SK-N-SH (cell line): ENCODE measurements at regions not wholly inside any gene's neighbourhood (a gene's known extent, or its start where the extent isn't known, plus 50 kb on each side); places are given as distances from the start of the nearest gene placed in this dataset.

Source experiments
- CTCF ChIA-PET: fragments of 300-600, 350-600 bp; formaldehyde crosslinking; extraction: SDS; loops from one replicate; lab custom pipeline; 2021; lab: Yijun Ruan, JAX
- POLR2A ChIA-PET: fragments of 350-600 bp; sonication (Branson Sonifier 250); formaldehyde crosslinking; extraction: SDS; loops from one replicate; lab custom pipeline; 2020; ENCODE audit warnings: antibody characterized with exemption, inconsistent platforms; lab: Yijun Ruan, JAX
- DNase-seq: peaks from one replicate; pipeline ENCODE4 v3.0.0; 2012
- H2AFZ ChIP-seq: fragments of 200-600 bp; sonication (generic); 2 replicates; pipeline ENCODE4 v1.8.1; 2016; ENCODE audit warnings: antibody characterized with exemption, mild to moderate bottlenecking, low read depth
- H3F3A ChIP-seq: fragments of 200-600 bp; sonication (generic); replicated peaks from 2 replicates; pipeline ENCODE3; 2016; ENCODE audit warnings: antibody characterized with exemption, mild to moderate bottlenecking; ENCODE audit not compliant: insufficient read depth
- H3K27ac ChIP-seq, 2 experiments: fragments of 200-500 bp in 1 of 2; fragments of 200-600 bp in 1 of 2; sonication (Bioruptor generic) in 1 of 2; sonication (generic), shearing (Covaris generic) in 1 of 2; 2 replicates each; pipeline versions ENCODE4 v1.5.1 to v1.6.1; 2014 to 2016; ENCODE audit warnings: low read depth in 2 of 2, inconsistent platforms in 1 of 2, low read length in 1 of 2, mild to moderate bottlenecking in 1 of 2, mixed read lengths in 1 of 2
- H3K27me3 ChIP-seq: fragments of 200-600 bp; sonication (generic), shearing (Covaris generic); 2 replicates; pipeline ENCODE4 v1.6.1; 2016; ENCODE audit warnings: mixed run types; ENCODE audit not compliant: insufficient read depth
- H3K36me3 ChIP-seq, 2 experiments: fragments of 200-500 bp in 1 of 2; fragments of 200-600 bp in 1 of 2; sonication (Bioruptor generic) in 1 of 2; sonication (generic) in 1 of 2; replicated peaks in 1 of 2; 2 replicates each; pipeline versions ENCODE3 to v1.5.1; 2014 to 2016; ENCODE audit warnings: low read length in 1 of 2, mild to moderate bottlenecking in 1 of 2; ENCODE audit not compliant: insufficient read depth in 2 of 2, control insufficient read depth in 1 of 2
- H3K4me1 ChIP-seq, 2 experiments: fragments of 200-500 bp in 1 of 2; fragments of 200-600 bp in 1 of 2; sonication (Bioruptor generic) in 1 of 2; sonication (generic), shearing (Covaris generic) in 1 of 2; 2 replicates each; pipeline versions ENCODE4 v1.5.1 to v1.6.1; 2014 to 2016; ENCODE audit warnings: low read depth in 1 of 2, low read length in 1 of 2, mixed run types in 1 of 2; ENCODE audit not compliant: insufficient read depth in 2 of 2, control insufficient read depth in 1 of 2
- H3K4me2 ChIP-seq: fragments of 200-600 bp; sonication (generic), shearing (Covaris generic); 2 replicates; pipeline ENCODE4 v1.6.1; 2017; ENCODE audit warnings: mixed run types
- H3K4me3 ChIP-seq, 2 experiments: fragments of 200-500 bp in 1 of 2; fragments of 200-600 bp in 1 of 2; sonication (Bioruptor generic) in 1 of 2; sonication (generic), shearing (Covaris generic) in 1 of 2; 2 replicates each; pipeline versions ENCODE4 v1.5.1 to v1.8.1; 2014 to 2016; ENCODE audit warnings: low read depth in 2 of 2, inconsistent platforms in 1 of 2, low read length in 1 of 2, mild to moderate bottlenecking in 1 of 2, mixed read lengths in 1 of 2, moderate library complexity in 1 of 2
- H3K79me2 ChIP-seq: fragments of 200-600 bp; sonication (generic); 2 replicates; pipeline ENCODE4 v1.8.1; 2017; ENCODE audit warnings: mild to moderate bottlenecking; ENCODE audit not compliant: insufficient read depth
- H3K9ac ChIP-seq: fragments of 200-600 bp; sonication (generic); 2 replicates; pipeline ENCODE4 v1.6.1; 2017; ENCODE audit warnings: mixed run types
- H3K9me2 ChIP-seq: fragments of 200-600 bp; sonication (generic); 2 replicates; pipeline ENCODE4 v1.6.1; 2017; ENCODE audit warnings: mixed run types
- H3K9me3 ChIP-seq: fragments of 200-600 bp; sonication (generic); 2 replicates; pipeline ENCODE4 v1.6.1; 2017; ENCODE audit warnings: mixed run types, mild to moderate bottlenecking, moderate library complexity
- H4K20me1 ChIP-seq: fragments of 200-600 bp; sonication (generic); 2 replicates; pipeline ENCODE4 v1.6.1; 2017; ENCODE audit warnings: mild to moderate bottlenecking, mixed run types; ENCODE audit not compliant: insufficient read depth
- CHD2 ChIP-seq: fragments of 150-350 bp; IDR thresholded peaks from 2 replicates; pipeline ENCODE4 v1.6.1; 2018; ENCODE audit warnings: low read length; ENCODE audit not compliant: partially characterized antibody
- FOSL2 ChIP-seq: IDR thresholded peaks from 2 replicates; pipeline ENCODE4 v1.4.0; 2012; ENCODE audit warnings: low read depth, mild to moderate bottlenecking, moderate library complexity, borderline replicate concordance
- FOXM1 ChIP-seq: IDR thresholded peaks from 2 replicates; pipeline ENCODE4 v1.4.0; 2012; ENCODE audit warnings: low read depth, mild to moderate bottlenecking
- JUND ChIP-seq: IDR thresholded peaks from 2 replicates; pipeline ENCODE4 v1.4.0; 2012
- MXI1 ChIP-seq: IDR thresholded peaks from 2 replicates; pipeline ENCODE4 v1.6.1; 2012; ENCODE audit warnings: mild to moderate bottlenecking, low read depth, low read length, improper control_type of control experiment
- RAD21 ChIP-seq: IDR thresholded peaks from 2 replicates; pipeline ENCODE4 v1.6.1; 2012; ENCODE audit warnings: mild to moderate bottlenecking, low read length
- RXRA ChIP-seq: IDR thresholded peaks from 2 replicates; pipeline ENCODE4 v1.4.0; 2012; ENCODE audit warnings: low read depth, mild to moderate bottlenecking, borderline replicate concordance
- SIN3A ChIP-seq: IDR thresholded peaks from 2 replicates; pipeline ENCODE4 v1.6.1; 2012; ENCODE audit warnings: low read depth, mild to moderate bottlenecking, low read length, moderate library complexity, borderline replicate concordance
- SMC3 ChIP-seq: IDR thresholded peaks from 2 replicates; pipeline ENCODE4 v1.6.1; 2012; ENCODE audit warnings: low read depth, low read length, improper control_type of control experiment
- TAF1 ChIP-seq: IDR thresholded peaks from 2 replicates; pipeline ENCODE4 v1.6.1; 2012; ENCODE audit warnings: low read depth, mild to moderate bottlenecking, low read length, moderate library complexity, borderline replicate concordance
- TCF12 ChIP-seq: IDR thresholded peaks from 2 replicates; pipeline ENCODE4 v1.4.0; 2012
- TEAD4 ChIP-seq: IDR thresholded peaks from 2 replicates; pipeline ENCODE4 v1.4.0; 2012; ENCODE audit warnings: mild to moderate bottlenecking, borderline replicate concordance; ENCODE audit not compliant: insufficient read depth
- USF2 ChIP-seq: fragments of 150-350 bp; IDR thresholded peaks from 2 replicates; pipeline ENCODE4 v1.6.1; 2017; ENCODE audit warnings: antibody characterized with exemption, low read length, low read depth, borderline replicate concordance
- WGBS: methylation state at CpG from one replicate; pipeline ENCODE4 v1.1.6; 2017; ENCODE audit warnings: low lambda C conversion rate; 5-methylcytosine and 5-hydroxymethylcytosine counted together
- TF ChIP-seq, protein P1 (sequence below): IDR thresholded peaks from 2 replicates; pipeline ENCODE4; 2012

DNA sequence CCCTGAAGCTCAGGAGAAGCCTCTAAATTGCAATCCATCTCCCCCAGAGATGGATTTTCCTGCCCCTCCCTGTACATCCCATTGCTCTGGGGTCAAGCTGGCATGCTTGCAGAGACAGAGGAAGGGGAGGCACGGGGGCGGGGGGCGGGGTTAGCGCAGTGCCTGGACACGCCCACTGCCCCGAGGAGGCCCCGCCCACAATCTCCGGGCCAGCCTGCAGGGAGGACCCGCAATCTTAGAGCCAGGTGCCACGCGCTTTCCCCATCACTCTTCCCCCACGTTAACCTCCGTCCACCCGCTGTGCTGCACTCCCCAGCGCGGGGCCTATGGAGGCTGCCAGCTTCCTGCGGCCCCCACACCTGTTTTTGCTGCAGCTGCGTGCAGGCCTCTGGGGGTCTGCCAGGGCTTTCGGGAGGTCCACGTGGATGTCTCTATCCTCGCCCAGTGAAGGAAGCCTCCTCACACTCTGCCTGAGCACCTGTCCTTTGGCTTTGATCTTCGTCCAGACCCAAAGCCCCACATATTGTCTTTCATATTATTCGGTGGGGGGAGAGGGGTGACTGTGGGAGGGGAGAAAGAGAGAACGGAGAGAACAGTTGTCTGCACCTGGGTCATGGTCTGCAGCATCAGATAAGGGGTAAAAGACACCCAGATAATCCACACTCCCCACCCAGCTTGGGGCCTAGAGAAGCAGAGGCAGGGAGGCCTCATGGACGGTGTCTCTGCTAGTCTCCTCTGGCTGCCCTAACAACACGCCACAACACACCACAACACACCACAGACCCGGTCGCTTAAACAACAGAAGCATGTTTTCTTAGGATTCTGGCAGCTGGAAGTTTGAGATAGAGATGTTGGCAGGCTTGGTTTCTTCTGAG lies 118.0 kb upstream of the MEF2A start:
- no peaks in the 10 kb centered on the region for H3K79me2 ChIP-seq
- peaks cover 6% of the 10 kb centered on the region for H3F3A ChIP-seq
- peaks cover 4 to 10% of the 10 kb centered on the region in 2 experiments; a peak in 3 of 4 replicates for H3K4me1 ChIP-seq
- no peaks in the 10 kb centered on the region for H3K9me3 ChIP-seq
- H2AFZ ChIP-seq: no peak overlapping the region
- no peaks in the 10 kb centered on the region for H3K9me2 ChIP-seq
- no peaks in the 10 kb centered on the region for H3K27me3 ChIP-seq
- peak; percentile 58 for DNase-seq
- no peak overlapping the region for H3K4me3 ChIP-seq
- no peaks in the 10 kb centered on the region for H4K20me1 ChIP-seq
- WGBS: 80% methylated on average over 27 of the region's 28 CpGs
- ChIA-PET CTCF (interaction anchor here (0.6 kb wide), 1 partner anchor 137 kb away, joined by 3 read pairs; no protein-coding TSS in a partner anchor), POLR2A (no interaction called here)
- H3K36me3 ChIP-seq: no peaks in the 10 kb centered on the region
- no peak for TF ChIP-seq JUND
- no peak for TF ChIP-seq USF2
- TF ChIP-seq, all 33 proteins: peak for 0
- no peak overlapping the region for H3K27ac ChIP-seq
- no peak overlapping the region for H3K9ac ChIP-seq
- H3K4me2 ChIP-seq: no peak overlapping the region

DNA sequence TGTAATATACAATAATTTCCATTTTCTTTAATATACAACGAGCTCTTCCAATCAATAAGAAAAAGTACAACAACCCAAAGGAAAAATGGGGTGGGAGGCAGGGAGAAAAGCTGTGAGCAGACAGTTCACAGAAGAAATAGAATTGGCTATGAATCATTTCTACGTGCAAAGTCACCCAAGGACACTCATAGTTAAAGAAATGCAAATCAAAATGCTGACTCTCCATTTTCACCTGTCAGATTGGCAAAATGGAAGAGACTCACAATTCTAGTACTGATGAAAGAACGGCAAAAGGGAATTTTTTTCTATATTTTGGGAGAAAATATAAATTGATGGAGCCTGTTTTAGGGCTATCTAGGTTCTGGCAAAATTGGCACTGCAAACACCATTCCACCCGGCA lies 116.3 kb upstream of the MEF2A start:
- H3K27me3 ChIP-seq: no peaks in the 10 kb centered on the region
- H4K20me1 ChIP-seq: no peaks in the 10 kb centered on the region
- 79% methylated on average over 4 of the region's 4 CpGs for WGBS
- no peak overlapping the region for H3K4me2 ChIP-seq
- H3K27ac ChIP-seq: peak overlapping the region in 1 of 2 experiments; percentile 21; a peak in 1 of 4 replicates
- DNase-seq: no peak
- no peaks in the 10 kb centered on the region for H3K9me2 ChIP-seq
- POLR2A ChIA-PET: no interaction called here
- H3K4me1 ChIP-seq: peaks cover 4 to 12% of the 10 kb centered on the region in 2 experiments; a peak in 3 of 4 replicates
- no peak overlapping the region for H3K4me3 ChIP-seq
- TF ChIP-seq TCF12: no peak
- TF ChIP-seq SIN3A: no peak
- TF ChIP-seq TEAD4: no peak
- TF ChIP-seq FOXM1: no peak
- TF ChIP-seq USF2: no peak
- TF ChIP-seq CHD2: no peak
- no peak for TF ChIP-seq RAD21
- peak; percentile 34; the same call in 1 of the 2 replicates for TF ChIP-seq FOSL2
- TF ChIP-seq RXRA: no peak
- TF ChIP-seq SMC3: no peak
- no peak for TF ChIP-seq MXI1
- TF ChIP-seq TAF1: no peak
- TF ChIP-seq, protein P1, sequence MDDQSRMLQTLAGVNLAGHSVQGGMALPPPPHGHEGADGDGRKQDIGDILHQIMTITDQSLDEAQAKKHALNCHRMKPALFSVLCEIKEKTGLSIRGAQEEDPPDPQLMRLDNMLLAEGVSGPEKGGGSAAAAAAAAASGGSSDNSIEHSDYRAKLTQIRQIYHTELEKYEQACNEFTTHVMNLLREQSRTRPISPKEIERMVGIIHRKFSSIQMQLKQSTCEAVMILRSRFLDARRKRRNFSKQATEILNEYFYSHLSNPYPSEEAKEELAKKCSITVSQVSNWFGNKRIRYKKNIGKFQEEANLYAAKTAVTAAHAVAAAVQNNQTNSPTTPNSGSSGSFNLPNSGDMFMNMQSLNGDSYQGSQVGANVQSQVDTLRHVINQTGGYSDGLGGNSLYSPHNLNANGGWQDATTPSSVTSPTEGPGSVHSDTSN: peak; percentile 21; the same call in 1 of the 2 replicates
- no peaks in the 10 kb centered on the region for H3K79me2 ChIP-seq
- no peaks in the 10 kb centered on the region for H3K9me3 ChIP-seq
- no peaks in the 10 kb centered on the region for H3K36me3 ChIP-seq
- peaks cover 6% of the 10 kb centered on the region for H3F3A ChIP-seq
- CTCF ChIA-PET: no interaction called here
- H2AFZ ChIP-seq: no peak overlapping the region
- H3K9ac ChIP-seq: no peak overlapping the region
